ENCODE measurements at regions not wholly inside any gene's neighbourhood (a gene's known extent, or its start where the extent isn't known, plus 50 kb on each side); places are given as distances from the start of the nearest gene placed in this dataset.

DNA sequence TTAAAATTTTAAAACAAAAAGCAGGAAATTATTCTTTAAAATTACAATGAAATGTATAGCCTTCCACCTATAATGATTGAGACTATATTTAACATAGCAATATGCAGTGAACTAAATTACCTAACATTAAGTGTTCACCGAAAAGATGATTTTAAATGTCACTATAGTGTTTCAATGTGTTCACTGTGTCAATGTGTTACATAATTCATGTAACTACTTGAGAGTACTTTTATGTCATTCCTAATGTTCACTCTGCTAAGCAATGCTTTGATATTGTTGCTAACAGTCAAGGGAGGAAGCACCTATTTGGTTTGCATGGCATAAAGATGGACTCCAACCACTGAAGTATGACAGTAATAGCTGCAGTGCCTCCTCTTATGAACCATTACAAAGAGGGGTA, 629.8 kb upstream of the C9orf72 start:
- ATAC-seq = no peak
- no peak overlapping the region for H3K4me3 ChIP-seq (ENCODE audit: low read length)
- no peaks in the 10 kb centered on the region for H3K36me3 ChIP-seq (ENCODE audit: control insufficient read depth in 2 of 3, insufficient read depth in 3 of 3, low read length in 3 of 3)
- no peaks in the 10 kb centered on the region for H3K36me3 Mint-ChIP-seq
- peaks cover 0 to 31% (median 4%) of the 10 kb centered on the region in 11 donors for H3K9me3 Mint-ChIP-seq
- no peak overlapping the region for H3K27ac ChIP-seq (ENCODE audit: low read depth, low read length)
- H3K27me3 Mint-ChIP-seq = no peaks in the 10 kb centered on the region
- ChIA-PET CTCF (no interaction called here), POLR2A (no interaction called here)
- no peaks in the 10 kb centered on the region for H3K27me3 ChIP-seq (ENCODE audit: control insufficient read depth in 2 of 2, insufficient read depth in 2 of 2, low read length in 2 of 2)
- no peak for DNase-seq
- no peak overlapping the region for H3K4me3 Mint-ChIP-seq
- intact Hi-C loops (cut with micrococcal nuclease) = no loop called here
- no peaks in the 10 kb centered on the region for H3K9me3 ChIP-seq (ENCODE audit: control insufficient read depth in 2 of 3, low read length in 3 of 3)
- H3K4me1 ChIP-seq (ENCODE audit: control insufficient read depth in 2 of 2, insufficient read depth in 2 of 2, low read length in 2 of 2) = no peaks in the 10 kb centered on the region
- H3K27ac Mint-ChIP-seq = no peak overlapping the region
- no peaks in the 10 kb centered on the region for H3K4me1 Mint-ChIP-seq

DNA sequence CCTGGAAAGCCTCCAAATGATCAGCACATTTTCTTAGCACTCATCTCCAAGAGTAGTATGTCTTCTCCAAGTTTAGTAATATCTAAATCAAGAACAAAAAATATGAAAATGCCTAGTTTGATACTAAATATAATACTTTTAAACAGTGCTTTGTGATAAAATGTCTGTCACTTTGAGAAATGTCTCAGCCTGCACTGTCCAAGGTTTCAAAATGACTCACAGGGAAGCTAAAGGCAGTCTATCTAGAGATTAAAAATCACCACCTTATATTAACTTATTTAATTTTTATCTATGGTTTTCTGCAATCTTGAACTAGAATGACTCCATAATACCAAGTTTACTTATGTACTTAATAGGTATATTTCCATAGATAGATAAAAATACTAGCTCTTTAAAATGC, 633.0 kb upstream of the C9orf72 start:
- no peak for DNase-seq
- Mint-ChIP-seq H3K27ac (no peak overlapping the region), H3K9me3 (peaks cover 0 to 18% (median 4%) of the 10 kb centered on the region in 11 donors), H3K4me3 (no peak overlapping the region), H3K27me3 (no peaks in the 10 kb centered on the region), H3K36me3 (no peaks in the 10 kb centered on the region), H3K4me1 (no peaks in the 10 kb centered on the region)
- CTCF ChIA-PET = no interaction called here
- Histone ChIP-seq H3K4me3 (ENCODE audit: low read length) (no peak overlapping the region), H3K4me1 (ENCODE audit: control insufficient read depth in 2 of 2, insufficient read depth in 2 of 2, low read length in 2 of 2) (no peaks in the 10 kb centered on the region), H3K36me3 (ENCODE audit: control insufficient read depth in 2 of 3, insufficient read depth in 3 of 3, low read length in 3 of 3) (no peaks in the 10 kb centered on the region), H3K27ac (ENCODE audit: low read depth, low read length) (no peak overlapping the region), H3K9me3 (ENCODE audit: control insufficient read depth in 2 of 3, low read length in 3 of 3) (no peaks in the 10 kb centered on the region), H3K27me3 (ENCODE audit: control insufficient read depth in 2 of 2, insufficient read depth in 2 of 2, low read length in 2 of 2) (no peaks in the 10 kb centered on the region)
- POLR2A ChIA-PET = no interaction called here
- intact Hi-C loops (cut with micrococcal nuclease) = no loop called here
- no peak for ATAC-seq

DNA sequence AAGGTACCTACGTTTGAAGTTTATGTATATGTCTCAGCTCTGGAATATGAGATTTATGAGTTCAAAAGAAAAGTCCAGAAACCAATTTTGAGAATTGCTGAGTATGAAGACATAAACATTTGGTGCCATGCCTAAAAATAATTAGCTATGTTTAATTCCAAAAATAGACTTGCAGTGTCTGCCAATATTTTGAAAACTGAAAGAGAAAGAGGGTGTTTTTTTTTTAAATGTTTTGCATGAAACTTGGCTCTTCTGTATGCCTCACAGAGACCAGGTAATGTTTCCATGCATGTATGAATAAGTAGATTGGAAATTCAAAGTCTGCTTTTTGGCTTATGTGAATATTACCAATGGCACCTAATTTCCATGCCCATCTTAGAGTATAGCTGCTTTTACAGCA, 634.4 kb upstream of the C9orf72 start:
- no peak for DNase-seq
- Mint-ChIP-seq H3K4me1 (no peaks in the 10 kb centered on the region), H3K9me3 (peaks cover 0 to 13% (median 2%) of the 10 kb centered on the region in 11 donors), H3K27ac (no peak overlapping the region), H3K27me3 (no peaks in the 10 kb centered on the region), H3K4me3 (no peak overlapping the region), H3K36me3 (no peaks in the 10 kb centered on the region)
- H3K27ac ChIP-seq (ENCODE audit: low read depth, low read length) = no peak overlapping the region
- H3K4me1 ChIP-seq (ENCODE audit: control insufficient read depth in 2 of 2, insufficient read depth in 2 of 2, low read length in 2 of 2) = no peaks in the 10 kb centered on the region
- CTCF ChIA-PET = no interaction called here
- ATAC-seq = no peak
- H3K9me3 ChIP-seq (ENCODE audit: control insufficient read depth in 2 of 3, low read length in 3 of 3) = no peaks in the 10 kb centered on the region
- H3K27me3 ChIP-seq (ENCODE audit: control insufficient read depth in 2 of 2, insufficient read depth in 2 of 2, low read length in 2 of 2) = no peaks in the 10 kb centered on the region
- H3K36me3 ChIP-seq (ENCODE audit: control insufficient read depth in 2 of 3, insufficient read depth in 3 of 3, low read length in 3 of 3) = no peaks in the 10 kb centered on the region
- POLR2A ChIA-PET = no interaction called here
- H3K4me3 ChIP-seq (ENCODE audit: low read length) = no peak overlapping the region
- intact Hi-C loops (cut with micrococcal nuclease) = no loop called here

DNA sequence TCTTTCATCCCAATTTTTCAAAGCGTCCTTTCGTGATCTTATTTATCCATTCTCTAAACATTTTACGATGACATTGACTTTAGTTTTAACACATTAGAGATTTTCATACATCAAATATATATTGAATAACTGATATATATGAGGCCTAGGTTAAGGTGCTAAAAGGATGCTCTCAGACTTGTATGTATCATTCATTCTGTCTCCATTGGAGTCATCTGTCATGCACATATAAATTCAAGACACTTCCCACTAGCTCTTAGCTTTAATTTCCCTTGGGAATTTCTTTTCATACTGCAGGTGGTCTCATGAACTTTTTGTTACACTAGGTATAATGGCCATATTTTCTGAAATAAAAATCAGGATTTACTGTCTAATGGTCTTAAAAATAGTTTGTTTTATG, 635.8 kb upstream of the C9orf72 start:
- H3K4me1 ChIP-seq (ENCODE audit: control insufficient read depth in 2 of 2, insufficient read depth in 2 of 2, low read length in 2 of 2) = no peaks in the 10 kb centered on the region
- no peaks in the 10 kb centered on the region for H3K36me3 ChIP-seq (ENCODE audit: control insufficient read depth in 2 of 3, insufficient read depth in 3 of 3, low read length in 3 of 3)
- no peak overlapping the region for H3K27ac ChIP-seq (ENCODE audit: low read depth, low read length)
- Mint-ChIP-seq H3K27me3 (no peaks in the 10 kb centered on the region), H3K4me3 (no peak overlapping the region), H3K9me3 (peaks cover 0 to 10% (median 2%) of the 10 kb centered on the region in 11 donors), H3K36me3 (no peaks in the 10 kb centered on the region), H3K4me1 (no peaks in the 10 kb centered on the region), H3K27ac (no peak overlapping the region)
- no peaks in the 10 kb centered on the region for H3K9me3 ChIP-seq (ENCODE audit: control insufficient read depth in 2 of 3, low read length in 3 of 3)
- ATAC-seq (no peak), DNase-seq (no peak)
- POLR2A ChIA-PET = no interaction called here
- CTCF ChIA-PET = no interaction called here
- no peak overlapping the region for H3K4me3 ChIP-seq (ENCODE audit: low read length)
- no peaks in the 10 kb centered on the region for H3K27me3 ChIP-seq (ENCODE audit: control insufficient read depth in 2 of 2, insufficient read depth in 2 of 2, low read length in 2 of 2)
- intact Hi-C loops (cut with micrococcal nuclease) = no loop called here

DNA sequence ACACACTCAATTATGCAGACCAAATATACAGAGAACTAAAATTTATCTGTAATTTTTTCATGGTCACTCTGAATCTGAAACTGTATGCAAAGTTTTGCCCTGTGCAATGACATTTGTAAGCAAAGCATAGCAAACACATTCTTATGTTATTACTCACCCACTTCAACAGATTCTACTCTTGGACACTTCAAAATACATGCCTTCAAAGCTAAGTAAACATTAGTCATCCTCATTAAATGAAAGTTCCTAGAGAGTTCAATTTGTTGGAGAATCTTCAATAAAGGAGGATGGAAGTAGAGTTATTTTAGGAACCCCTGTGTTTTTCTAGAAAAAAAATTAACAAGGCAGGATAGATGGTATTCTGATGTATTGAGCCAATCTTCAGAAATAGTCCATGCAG, 639.7 kb upstream of the C9orf72 start:
- no peak overlapping the region for H3K27ac ChIP-seq (ENCODE audit: low read depth, low read length)

DNA sequence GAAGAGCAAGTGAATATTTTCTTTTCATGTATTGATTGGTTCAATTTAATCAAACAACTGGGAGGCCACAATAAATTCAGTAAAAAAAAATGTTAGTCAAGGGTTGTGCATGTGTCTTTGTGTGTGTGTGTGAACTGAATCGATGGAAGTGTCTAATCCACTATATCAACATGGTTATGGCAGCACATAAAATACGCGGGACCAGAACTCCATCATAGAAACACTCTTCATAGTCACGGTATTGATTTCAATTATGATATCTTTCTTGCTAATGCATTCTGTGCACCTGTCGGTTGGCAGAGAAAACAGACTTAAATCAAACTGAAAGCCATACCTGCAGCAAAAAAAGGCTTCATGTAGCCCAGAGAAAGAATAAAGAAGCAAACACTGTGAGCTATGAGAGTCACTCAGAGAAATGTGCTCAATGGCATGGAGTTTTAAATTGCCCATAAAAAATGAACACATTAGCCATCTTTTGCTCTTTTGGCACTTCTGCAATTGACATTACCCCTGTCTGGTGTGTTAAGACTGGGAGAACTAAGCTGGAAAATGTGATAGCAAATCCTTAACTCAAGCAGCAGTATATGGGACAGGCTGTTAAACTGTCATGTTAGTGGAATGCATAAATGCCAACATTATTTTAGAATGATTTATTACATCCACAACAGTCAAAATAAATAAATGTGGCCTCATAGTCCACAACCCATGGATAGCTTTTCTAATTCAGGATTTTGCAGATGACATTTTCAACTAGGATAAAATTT, 642.4 kb upstream of the C9orf72 start:
- H3K4me3 Mint-ChIP-seq = no peak overlapping the region
- peaks cover 0 to 6% (median 0%) of the 10 kb centered on the region in 11 donors for H3K9me3 Mint-ChIP-seq
- no peaks in the 10 kb centered on the region for H3K36me3 Mint-ChIP-seq
- no peaks in the 10 kb centered on the region for H3K4me1 Mint-ChIP-seq
- intact Hi-C loops (cut with micrococcal nuclease) = no loop called here
- DNase-seq (no peak), ATAC-seq (no peak)
- H3K27me3 Mint-ChIP-seq = no peaks in the 10 kb centered on the region
- H3K4me3 ChIP-seq (ENCODE audit: low read length) = no peak overlapping the region
- H3K27me3 ChIP-seq (ENCODE audit: control insufficient read depth in 2 of 2, insufficient read depth in 2 of 2, low read length in 2 of 2) = no peaks in the 10 kb centered on the region
- H3K27ac Mint-ChIP-seq = no peak overlapping the region
- no peak overlapping the region for H3K27ac ChIP-seq (ENCODE audit: low read depth, low read length)
- no peaks in the 10 kb centered on the region for H3K9me3 ChIP-seq (ENCODE audit: control insufficient read depth in 2 of 3, low read length in 3 of 3)
- CTCF ChIA-PET = no interaction called here
- POLR2A ChIA-PET = no interaction called here
- no peaks in the 10 kb centered on the region for H3K36me3 ChIP-seq (ENCODE audit: control insufficient read depth in 2 of 3, insufficient read depth in 3 of 3, low read length in 3 of 3)
- H3K4me1 ChIP-seq (ENCODE audit: control insufficient read depth in 2 of 2, insufficient read depth in 2 of 2, low read length in 2 of 2) = no peaks in the 10 kb centered on the region

More for the DNA sequence above, 639.7 kb upstream of the C9orf72 start:
- H3K27me3 Mint-ChIP-seq = no peaks in the 10 kb centered on the region
- ChIA-PET CTCF (no interaction called here), POLR2A (no interaction called here)
- DNase-seq (no peak), ATAC-seq (no peak)
- Histone ChIP-seq H3K27me3 (ENCODE audit: control insufficient read depth in 2 of 2, insufficient read depth in 2 of 2, low read length in 2 of 2) (no peaks in the 10 kb centered on the region), H3K4me1 (ENCODE audit: control insufficient read depth in 2 of 2, insufficient read depth in 2 of 2, low read length in 2 of 2) (no peaks in the 10 kb centered on the region), H3K9me3 (ENCODE audit: control insufficient read depth in 2 of 3, low read length in 3 of 3) (no peaks in the 10 kb centered on the region), H3K4me3 (ENCODE audit: low read length) (no peak overlapping the region), H3K36me3 (ENCODE audit: control insufficient read depth in 2 of 3, insufficient read depth in 3 of 3, low read length in 3 of 3) (no peaks in the 10 kb centered on the region)
- no peak overlapping the region for H3K27ac Mint-ChIP-seq
- no peak overlapping the region for H3K4me3 Mint-ChIP-seq
- intact Hi-C loops (cut with micrococcal nuclease) = no loop called here
- peaks cover 0 to 9% (median 2%) of the 10 kb centered on the region in 11 donors for H3K9me3 Mint-ChIP-seq
- no peaks in the 10 kb centered on the region for H3K36me3 Mint-ChIP-seq
- no peaks in the 10 kb centered on the region for H3K4me1 Mint-ChIP-seq

DNA sequence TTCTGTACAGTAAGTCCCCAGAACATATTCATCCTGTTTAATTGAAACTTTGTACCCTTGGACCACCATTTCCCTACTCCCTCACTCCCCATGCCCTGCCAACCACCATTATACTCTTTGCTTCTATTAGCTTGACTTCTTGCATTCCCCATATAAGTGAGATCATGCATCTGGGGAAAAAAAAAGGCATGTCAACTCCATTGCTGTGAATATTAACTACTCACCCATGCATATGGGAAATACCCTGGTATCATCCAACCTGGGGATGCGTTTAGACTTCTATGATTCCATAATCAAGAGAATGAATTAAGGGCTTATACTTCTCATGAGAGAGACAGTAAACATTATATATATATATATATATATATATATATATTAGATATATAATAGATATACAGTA, 659.4 kb upstream of the C9orf72 start:
- H3K4me1 Mint-ChIP-seq = no peaks in the 10 kb centered on the region
- Histone ChIP-seq H3K9me3 (ENCODE audit: control insufficient read depth in 2 of 3, low read length in 3 of 3) (no peaks in the 10 kb centered on the region), H3K27me3 (ENCODE audit: control insufficient read depth in 2 of 2, insufficient read depth in 2 of 2, low read length in 2 of 2) (no peaks in the 10 kb centered on the region), H3K4me3 (ENCODE audit: low read length) (no peak overlapping the region), H3K36me3 (ENCODE audit: control insufficient read depth in 2 of 3, insufficient read depth in 3 of 3, low read length in 3 of 3) (no peaks in the 10 kb centered on the region), H3K4me1 (ENCODE audit: control insufficient read depth in 2 of 2, insufficient read depth in 2 of 2, low read length in 2 of 2) (no peaks in the 10 kb centered on the region), H3K27ac (ENCODE audit: low read depth, low read length) (no peak overlapping the region)
- DNase-seq (no peak), ATAC-seq (no peak)
- no peak overlapping the region for H3K4me3 Mint-ChIP-seq
- H3K27me3 Mint-ChIP-seq = no peaks in the 10 kb centered on the region
- ChIA-PET CTCF (no interaction called here), POLR2A (no interaction called here)
- H3K36me3 Mint-ChIP-seq = no peaks in the 10 kb centered on the region
- no peak overlapping the region for H3K27ac Mint-ChIP-seq
- H3K9me3 Mint-ChIP-seq = peaks cover 2 to 28% (median 5%) of the 10 kb centered on the region in 11 donors
- intact Hi-C loops (cut with micrococcal nuclease) = no loop called here
